A549 (cell line): ENCODE measurements at regions not wholly inside any gene's neighbourhood (a gene's known extent, or its start where the extent isn't known, plus 50 kb on each side); places are given as distances from the start of the nearest gene placed in this dataset.
A peak's percentile ranks its signal among the peaks of the same experiment; 100 is the strongest.

Source experiments
- ATAC-seq, 2 experiments: fragments of 200-7000 bp in 1 of 2; fragments of >200 bp in 1 of 2; cut with Nextera tagmentation in 1 of 2; cut with Tn5 transposase in 1 of 2; 3 replicates each; pipeline versions ENCODE4 v1.8.0 to v1.9.1; 2018 to 2020; ENCODE audit warnings: mild to moderate bottlenecking in 1 of 2, moderate library complexity in 1 of 2
- CTCF ChIA-PET: fragments of 300-600 bp; sonication (Branson Sonifier 250); formaldehyde crosslinking; extraction: SDS; loops from one replicate; lab custom pipeline; 2021; ENCODE audit warnings: antibody characterized with exemption, inconsistent platforms; lab: Yijun Ruan, JAX
- POLR2A ChIA-PET: fragments of 350-600 bp; formaldehyde crosslinking; extraction: SDS; loops from one replicate; lab custom pipeline; 2021; ENCODE audit warnings: antibody characterized with exemption, inconsistent platforms; lab: Yijun Ruan, JAX
- DNase-seq, 2 experiments: peaks; one replicate each; pipeline versions ENCODE4 v3.0.0 to v3.0.0-alpha.2; 2011 to 2016; ENCODE audit warnings: low read depth in 1 of 2, low spot score in 1 of 2
- FAIRE-seq: peaks from 2 replicates; lab custom pipeline; 2011; peaks lifted over from hg19 to GRCh38; lab: Jason Lieb, UNC
- H3K27ac ChIP-seq, 2 experiments: fragments of >200 bp; sonication (Bioruptor Twin); formaldehyde crosslinking; 3 replicates each; pipeline ENCODE4 v1.5.1; 2016 to 2017
- H3K4me1 ChIP-seq: fragments of >200 bp; sonication (Bioruptor Twin); formaldehyde crosslinking; 3 replicates; pipeline ENCODE4 v1.6.1; 2016
- H3K4me2 ChIP-seq: fragments of >200 bp; sonication (Bioruptor Twin); formaldehyde crosslinking; 3 replicates; pipeline ENCODE4 v1.6.1; 2016
- H3K4me3 ChIP-seq: fragments of >200 bp; sonication (Bioruptor Twin); formaldehyde crosslinking; 3 replicates; pipeline ENCODE4 v1.5.1; 2016
- H3K9me3 ChIP-seq: fragments of >200 bp; sonication (Bioruptor Twin); formaldehyde crosslinking; 3 replicates; pipeline ENCODE4 v1.6.1; 2016
- CBX8 ChIP-seq: fragments of 200-600 bp; sonication (generic); IDR thresholded peaks from 2 replicates; pipeline ENCODE4 v1.6.1; 2016
- HEYL ChIP-seq: fragments of 250-450 bp; sonication (Bioruptor Pico); IDR thresholded peaks from 2 replicates; pipeline ENCODE4 v1.8.0; 2021; ENCODE audit warnings: mild to moderate bottlenecking, moderate library complexity
- HOXB13 ChIP-seq: fragments of 250-450 bp; sonication (Bioruptor Pico); IDR thresholded peaks from 2 replicates; pipeline ENCODE4 v1.5.0; 2020; ENCODE audit warnings: low read depth, mild to moderate bottlenecking, moderate library complexity
- KDM1A ChIP-seq: fragments of 200-600 bp; sonication (generic); IDR thresholded peaks from 2 replicates; pipeline ENCODE4 v1.6.1; 2016; ENCODE audit warnings: low read depth, mild to moderate bottlenecking
- MYC ChIP-seq: IDR thresholded peaks from 2 replicates; pipeline ENCODE4 v1.6.1; 2012; ENCODE audit warnings: mild to moderate bottlenecking, inconsistent platforms, low read length, improper control_type of control experiment, borderline replicate concordance
- NPAS2 ChIP-seq: fragments of 250-450 bp; sonication (Bioruptor Pico); IDR thresholded peaks from 2 replicates; pipeline ENCODE4 v1.8.0; 2022; ENCODE audit warnings: mild to moderate bottlenecking, moderate library complexity, borderline replicate concordance
- NR3C1 ChIP-seq: fragments of >200 bp; sonication (Bioruptor Twin); formaldehyde crosslinking; IDR thresholded peaks from 3 replicates; pipeline ENCODE4 v1.6.1; 2017
- RAD21 ChIP-seq, 2 experiments: fragments of >200 bp in 1 of 2; sonication (Bioruptor Twin) in 1 of 2; formaldehyde crosslinking in 1 of 2; IDR thresholded peaks in 1 of 2; conservative IDR thresholded peaks in 1 of 2; 2 replicates in 1 of 2; 3 replicates in 1 of 2; pipeline ENCODE4 v1.6.1; 2012 to 2018; ENCODE audit warnings: inconsistent platforms in 1 of 2
- RARB ChIP-seq: fragments of 250-450 bp; sonication (Bioruptor Pico); IDR thresholded peaks from 2 replicates; pipeline ENCODE4 v1.8.0; 2021; ENCODE audit warnings: mild to moderate bottlenecking, moderate library complexity
- SMC3 ChIP-seq: fragments of >200 bp; sonication (Bioruptor Twin); formaldehyde crosslinking; IDR thresholded peaks from 3 replicates; pipeline ENCODE4 v1.6.1; 2018; ENCODE audit warnings: inconsistent platforms
- TFCP2L1 ChIP-seq: fragments of 250-450 bp; sonication (Bioruptor Pico); IDR thresholded peaks from 2 replicates; pipeline ENCODE4 v1.5.0; 2021; ENCODE audit warnings: mild to moderate bottlenecking
- ZC3H11A ChIP-seq: fragments of 450-650 bp; IDR thresholded peaks from 2 replicates; pipeline ENCODE4 v1.6.1; 2014; ENCODE audit warnings: antibody characterized with exemption, mild to moderate bottlenecking
- ZFP36 ChIP-seq: fragments of 450-650 bp; IDR thresholded peaks from 2 replicates; pipeline ENCODE4 v1.6.1; 2014; ENCODE audit warnings: borderline replicate concordance; ENCODE audit not compliant: partially characterized antibody
- ZNF302 ChIP-seq: fragments of 250-450 bp; sonication (Bioruptor Pico); IDR thresholded peaks from 2 replicates; pipeline ENCODE4 v1.9.0; 2021; ENCODE audit warnings: inconsistent platforms, mild to moderate bottlenecking, moderate library complexity
- ZSCAN20 ChIP-seq: fragments of 250-450 bp; sonication (Bioruptor Pico); IDR thresholded peaks from 2 replicates; pipeline ENCODE4 v1.8.0; 2022; ENCODE audit warnings: mild to moderate bottlenecking, moderate library complexity
- WGBS: methylation state at CpG from one replicate; pipeline ENCODE4 v1.1.6; 2017; ENCODE audit errors: missing lambda C conversion rate; 5-methylcytosine and 5-hydroxymethylcytosine counted together
- TF ChIP-seq, protein P1 (sequence below): fragments of 450-650 bp; IDR thresholded peaks from 2 replicates; pipeline ENCODE4 v1.6.1; 2014; ENCODE audit warnings: antibody characterized with exemption
- TF ChIP-seq, protein P2 (sequence below): fragments of 250-450 bp; sonication (Bioruptor Pico); IDR thresholded peaks from 2 replicates; pipeline ENCODE4 v1.5.0; 2020; ENCODE audit warnings: low read depth, mild to moderate bottlenecking, moderate library complexity
- TF ChIP-seq, protein P3 (sequence below): fragments of >200 bp; sonication (Bioruptor Twin); formaldehyde crosslinking; IDR thresholded peaks from 3 replicates; pipeline ENCODE4 v1.5.1; 2016
- TF ChIP-seq, protein P4 (sequence below): fragments of 250-450 bp; sonication (Bioruptor Pico); IDR thresholded peaks from 2 replicates; pipeline ENCODE4 v1.5.0; 2021; ENCODE audit warnings: mild to moderate bottlenecking, moderate library complexity, borderline replicate concordance

DNA sequence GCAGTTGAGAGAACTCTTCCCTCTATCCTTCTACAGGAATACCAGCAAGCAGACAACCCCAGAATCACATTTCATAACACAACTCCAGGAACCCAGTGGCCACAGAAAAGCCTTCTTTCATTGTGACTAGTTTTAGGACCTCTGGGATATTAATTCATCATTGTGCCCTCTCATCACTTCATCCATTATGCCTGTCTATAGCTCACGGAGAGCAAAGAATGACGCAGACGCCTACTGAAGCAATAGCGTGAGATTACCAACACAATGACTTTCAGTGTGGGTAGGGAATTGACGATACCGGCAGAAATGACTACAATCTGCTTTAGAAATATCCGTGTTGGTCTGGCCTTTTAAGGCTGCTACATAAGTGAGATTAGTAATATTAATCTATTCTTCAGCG is 158.1 kb upstream of the FOXG1 start:
- FAIRE-seq (no peak), DNase-seq (no peak), ATAC-seq (no peak)
- H3K9me3 ChIP-seq: no peaks in the 10 kb centered on the region
- no peaks in the 10 kb centered on the region for H3K4me1 ChIP-seq
- POLR2A ChIA-PET: no interaction called here
- no peak overlapping the region for H3K4me3 ChIP-seq
- 85% methylated on average over 8 of the region's 8 CpGs for WGBS
- CTCF ChIA-PET: interaction anchor here (1.0 to 1.7 kb wide), 2 partner anchors 18 to 366 kb away, joined by 3 to 6 read pairs; no protein-coding TSS in a partner anchor
- no peak overlapping the region for H3K4me2 ChIP-seq
- TF ChIP-seq KDM1A (no peak), ZSCAN20 (CRISPR knock-in tag) (no peak), HOXB13 (CRISPR knock-in tag) (no peak), MYC (no peak), HEYL (no peak), ZC3H11A (no peak)
- TF ChIP-seq, protein P1, sequence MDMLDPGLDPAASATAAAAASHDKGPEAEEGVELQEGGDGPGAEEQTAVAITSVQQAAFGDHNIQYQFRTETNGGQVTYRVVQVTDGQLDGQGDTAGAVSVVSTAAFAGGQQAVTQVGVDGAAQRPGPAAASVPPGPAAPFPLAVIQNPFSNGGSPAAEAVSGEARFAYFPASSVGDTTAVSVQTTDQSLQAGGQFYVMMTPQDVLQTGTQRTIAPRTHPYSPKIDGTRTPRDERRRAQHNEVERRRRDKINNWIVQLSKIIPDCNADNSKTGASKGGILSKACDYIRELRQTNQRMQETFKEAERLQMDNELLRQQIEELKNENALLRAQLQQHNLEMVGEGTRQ: no peak
- TF ChIP-seq, protein P2, sequence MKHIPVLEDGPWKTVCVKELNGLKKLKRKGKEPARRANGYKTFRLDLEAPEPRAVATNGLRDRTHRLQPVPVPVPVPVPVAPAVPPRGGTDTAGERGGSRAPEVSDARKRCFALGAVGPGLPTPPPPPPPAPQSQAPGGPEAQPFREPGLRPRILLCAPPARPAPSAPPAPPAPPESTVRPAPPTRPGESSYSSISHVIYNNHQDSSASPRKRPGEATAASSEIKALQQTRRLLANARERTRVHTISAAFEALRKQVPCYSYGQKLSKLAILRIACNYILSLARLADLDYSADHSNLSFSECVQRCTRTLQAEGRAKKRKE (CRISPR knock-in tag): no peak
- 0 out of 6 replicates have a peak overlapping the region, but pooled peaks of 1 of the 2 experiments have one; percentile 27 for H3K27ac ChIP-seq

DNA sequence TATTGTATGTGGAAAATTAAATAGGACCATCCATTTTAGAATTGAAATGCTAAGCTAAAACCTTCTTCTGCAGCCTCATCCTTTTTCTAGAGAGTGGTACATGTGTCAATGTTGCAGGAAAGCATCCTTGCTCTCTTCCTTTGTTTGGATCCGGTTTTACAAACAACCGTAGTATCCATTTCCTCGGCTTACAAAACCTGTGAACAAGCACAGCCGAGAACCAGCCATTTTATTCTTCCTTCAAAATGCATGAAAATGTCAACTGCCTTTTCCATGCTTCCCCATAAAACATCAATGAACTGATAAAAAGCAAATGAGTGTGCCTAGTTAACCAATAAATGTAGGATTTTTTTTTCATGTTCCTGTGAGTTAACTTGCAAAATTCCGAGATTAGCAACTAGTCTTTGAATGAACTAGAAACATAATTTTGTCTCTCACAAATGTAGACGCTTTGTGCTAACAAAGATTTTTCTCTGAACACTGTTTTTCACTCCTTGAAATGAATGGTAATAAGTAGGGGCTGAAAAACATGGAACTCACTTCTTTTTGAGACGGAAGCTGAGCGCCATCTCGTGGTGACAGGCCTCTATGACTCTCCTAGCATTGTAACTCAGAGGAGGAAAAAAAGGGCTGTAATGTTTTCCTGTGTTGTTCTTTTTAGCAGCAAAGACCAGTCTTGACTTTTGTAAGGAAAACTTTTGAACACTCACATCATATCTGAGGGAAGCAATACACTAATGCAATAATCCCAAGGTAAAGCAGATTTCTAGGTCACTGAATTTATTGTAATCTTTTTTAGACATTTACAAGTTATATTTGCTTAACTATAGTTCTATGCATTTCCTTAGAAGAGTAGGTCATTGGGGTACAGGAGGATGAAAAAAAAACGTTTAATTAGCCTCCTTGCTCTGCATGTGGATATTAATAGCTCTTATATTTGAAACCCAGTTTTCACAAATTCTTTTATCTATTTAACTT is 157.4 kb upstream of the FOXG1 start:
- DNase-seq: peak; percentile 1 to 63
- Histone ChIP-seq H3K4me2 (no peak overlapping the region), H3K4me3 (no peak overlapping the region), H3K9me3 (no peaks in the 10 kb centered on the region), H3K4me1 (no peaks in the 10 kb centered on the region), H3K27ac (0 out of 6 replicates have a peak overlapping the region, but pooled peaks of 1 of the 2 experiments have one; percentile 44)
- peak; percentile 96 for FAIRE-seq
- ChIA-PET POLR2A (no interaction called here), CTCF (interaction anchor here (0.6 to 1.7 kb wide), 6 partner anchors 11 to 367 kb away, joined by 3 to 6 read pairs (median 3); no protein-coding TSS in a partner anchor)
- TF ChIP-seq RARB (CRISPR knock-in tag) (no peak), SMC3 (peak; percentile 89), RAD21 (conservative IDR thresholded peaks at IDR 0.05 in 1 of 2, IDR thresholded peaks at IDR 0.05 in 1 of 2) (peak; percentile 89 to 90)
- TF ChIP-seq, protein P3, sequence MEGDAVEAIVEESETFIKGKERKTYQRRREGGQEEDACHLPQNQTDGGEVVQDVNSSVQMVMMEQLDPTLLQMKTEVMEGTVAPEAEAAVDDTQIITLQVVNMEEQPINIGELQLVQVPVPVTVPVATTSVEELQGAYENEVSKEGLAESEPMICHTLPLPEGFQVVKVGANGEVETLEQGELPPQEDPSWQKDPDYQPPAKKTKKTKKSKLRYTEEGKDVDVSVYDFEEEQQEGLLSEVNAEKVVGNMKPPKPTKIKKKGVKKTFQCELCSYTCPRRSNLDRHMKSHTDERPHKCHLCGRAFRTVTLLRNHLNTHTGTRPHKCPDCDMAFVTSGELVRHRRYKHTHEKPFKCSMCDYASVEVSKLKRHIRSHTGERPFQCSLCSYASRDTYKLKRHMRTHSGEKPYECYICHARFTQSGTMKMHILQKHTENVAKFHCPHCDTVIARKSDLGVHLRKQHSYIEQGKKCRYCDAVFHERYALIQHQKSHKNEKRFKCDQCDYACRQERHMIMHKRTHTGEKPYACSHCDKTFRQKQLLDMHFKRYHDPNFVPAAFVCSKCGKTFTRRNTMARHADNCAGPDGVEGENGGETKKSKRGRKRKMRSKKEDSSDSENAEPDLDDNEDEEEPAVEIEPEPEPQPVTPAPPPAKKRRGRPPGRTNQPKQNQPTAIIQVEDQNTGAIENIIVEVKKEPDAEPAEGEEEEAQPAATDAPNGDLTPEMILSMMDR: peak; percentile 84
- peak; percentile 70 to 79 for ATAC-seq
- WGBS: 33% methylated on average over 10 of the region's 10 CpGs

DNA sequence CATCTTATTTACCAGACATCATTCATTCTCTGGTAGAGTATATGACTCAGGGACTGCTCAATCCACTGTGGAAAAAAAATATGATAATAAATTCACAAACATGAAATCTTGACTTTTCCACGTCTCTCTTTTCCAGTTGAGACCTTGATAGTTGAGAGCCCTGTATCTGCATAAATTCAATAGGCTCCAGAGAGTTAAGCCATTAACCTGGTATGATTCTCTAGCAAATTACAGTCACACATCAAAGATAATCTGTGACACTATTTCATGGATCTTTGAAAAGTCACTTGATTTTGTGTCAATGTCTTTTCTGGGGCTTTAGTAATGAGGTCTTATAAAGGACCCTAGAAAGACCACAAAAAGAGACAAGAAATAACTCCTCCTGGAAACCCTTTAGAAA is 154.2 kb upstream of the FOXG1 start:
- ATAC-seq (no peak), DNase-seq (no peak), FAIRE-seq (no peak)
- H3K4me1 ChIP-seq: no peaks in the 10 kb centered on the region
- no peak overlapping the region for H3K4me2 ChIP-seq
- TF ChIP-seq RAD21 (conservative IDR thresholded peaks at IDR 0.05 in 1 of 2, IDR thresholded peaks at IDR 0.05 in 1 of 2): no peak
- no peak for TF ChIP-seq ZFP36
- TF ChIP-seq CBX8: no peak
- TF ChIP-seq ZNF302 (CRISPR knock-in tag): no peak
- no peak for TF ChIP-seq NR3C1
- TF ChIP-seq NPAS2 (CRISPR knock-in tag): no peak
- TF ChIP-seq, protein P2 (CRISPR knock-in tag): no peak
- TF ChIP-seq, protein P4, sequence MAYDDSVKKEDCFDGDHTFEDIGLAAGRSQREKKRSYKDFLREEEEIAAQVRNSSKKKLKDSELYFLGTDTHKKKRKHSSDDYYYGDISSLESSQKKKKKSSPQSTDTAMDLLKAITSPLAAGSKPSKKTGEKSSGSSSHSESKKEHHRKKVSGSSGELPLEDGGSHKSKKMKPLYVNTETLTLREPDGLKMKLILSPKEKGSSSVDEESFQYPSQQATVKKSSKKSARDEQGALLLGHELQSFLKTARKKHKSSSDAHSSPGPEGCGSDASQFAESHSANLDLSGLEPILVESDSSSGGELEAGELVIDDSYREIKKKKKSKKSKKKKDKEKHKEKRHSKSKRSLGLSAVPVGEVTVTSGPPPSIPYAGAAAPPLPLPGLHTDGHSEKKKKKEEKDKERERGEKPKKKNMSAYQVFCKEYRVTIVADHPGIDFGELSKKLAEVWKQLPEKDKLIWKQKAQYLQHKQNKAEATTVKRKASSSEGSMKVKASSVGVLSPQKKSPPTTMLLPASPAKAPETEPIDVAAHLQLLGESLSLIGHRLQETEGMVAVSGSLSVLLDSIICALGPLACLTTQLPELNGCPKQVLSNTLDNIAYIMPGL: no peak
- TF ChIP-seq RARB (CRISPR knock-in tag): no peak
- TF ChIP-seq TFCP2L1 (CRISPR knock-in tag): no peak
- CTCF ChIA-PET: no interaction called here
- no peak overlapping the region for H3K4me3 ChIP-seq
- H3K9me3 ChIP-seq: no peaks in the 10 kb centered on the region; the same call in 1 of the 3 replicates
- POLR2A ChIA-PET: no interaction called here
- 42% methylated on average over 1 of the region's 1 CpG for WGBS
- no peak overlapping the region for H3K27ac ChIP-seq
